OCI-LY7 (cell line): ENCODE measurements at regions not wholly inside any gene's neighbourhood (a gene's known extent, or its start where the extent isn't known, plus 50 kb on each side); places are given as distances from the start of the nearest gene placed in this dataset.

Experiments used
- BruUV-seq: library from RNA; stranded (reverse); fragments of 400-500 nt; replicated peaks from 2 replicates; lab custom pipeline; 2021; lab: Mats Ljungman, UMichigan
- CTCF ChIA-PET: fragments of 300-600 bp; sonication (Branson Sonifier 250); formaldehyde crosslinking; loops from one replicate; lab custom pipeline; 2022; ENCODE audit warnings: antibody characterized with exemption; ENCODE audit not compliant: unreplicated experiment; lab: Charles Lee
- POLR2A ChIA-PET: fragments of 300-600 bp; sonication (Branson Sonifier 250); formaldehyde crosslinking; loops from one replicate; lab custom pipeline; 2022; ENCODE audit warnings: antibody characterized with exemption; lab: Charles Lee
- DNase-seq: peaks from one replicate; pipeline ENCODE4 v3.0.0-alpha.2; 2015; ENCODE audit warnings: low spot score
- H2AFZ ChIP-seq: fragments of 200-600 bp; sonication (generic), shearing (Covaris generic); 2 replicates; pipeline ENCODE4 v1.6.1; 2014; ENCODE audit warnings: mild to moderate bottlenecking, antibody characterized with exemption, low read length, moderate library complexity
- H3K27ac ChIP-seq: fragments of 200-600 bp; sonication (generic); 2 replicates; pipeline ENCODE4 v1.5.1; 2014; ENCODE audit warnings: mixed run types, low read depth, mild to moderate bottlenecking, moderate library complexity, low read length, inconsistent platforms; ENCODE audit not compliant: poor library complexity, severe bottlenecking
- H3K36me3 ChIP-seq: fragments of 200-600 bp; sonication (generic); 2 replicates; pipeline ENCODE4 v1.6.1; 2014; ENCODE audit warnings: mild to moderate bottlenecking, antibody characterized with exemption, low read length, moderate library complexity, mixed read lengths; ENCODE audit not compliant: insufficient read depth
- H3K4me1 ChIP-seq: fragments of 200-600 bp; sonication (generic); 2 replicates; pipeline ENCODE4 v1.5.1; 2014; ENCODE audit warnings: mild to moderate bottlenecking, low read length; ENCODE audit not compliant: insufficient read depth, poor library complexity, severe bottlenecking
- H3K4me2 ChIP-seq: fragments of 200-600 bp; sonication (generic); 2 replicates; pipeline ENCODE4 v1.6.1; 2014; ENCODE audit warnings: mild to moderate bottlenecking, low read length
- H3K4me3 ChIP-seq: fragments of 200-600 bp; sonication (generic); 2 replicates; pipeline ENCODE4 v1.5.1; 2014; ENCODE audit warnings: mild to moderate bottlenecking, low read depth, low read length; ENCODE audit not compliant: poor library complexity, severe bottlenecking
- H3K79me2 ChIP-seq: fragments of 200-600 bp; sonication (generic); 2 replicates; pipeline ENCODE4 v1.6.1; 2016; ENCODE audit warnings: low read depth, mild to moderate bottlenecking, low read length, moderate library complexity, mixed read lengths; ENCODE audit not compliant: insufficient read depth
- H3K9me2 ChIP-seq: fragments of 200-600 bp; sonication (generic); 2 replicates; pipeline ENCODE4 v1.6.1; 2016; ENCODE audit warnings: mild to moderate bottlenecking, low read length, mixed read lengths; ENCODE audit not compliant: insufficient read depth
- H3K9me3 ChIP-seq: fragments of 200-600 bp; sonication (generic); 2 replicates; pipeline ENCODE4 v1.6.1; 2014; ENCODE audit warnings: mild to moderate bottlenecking, mixed run types, low read length, mixed read lengths
- H4K20me1 ChIP-seq: fragments of 200-600 bp; sonication (generic); 2 replicates; pipeline ENCODE4 v1.6.1; 2014; ENCODE audit warnings: mild to moderate bottlenecking, antibody characterized with exemption, low read length, moderate library complexity, mixed read lengths; ENCODE audit not compliant: insufficient read depth
- EZH2phosphoT487 ChIP-seq: fragments of 200-600 bp; sonication (generic); IDR thresholded peaks from 2 replicates; pipeline ENCODE4 v1.6.1; 2018; ENCODE audit warnings: low read depth, borderline replicate concordance, mild to moderate bottlenecking, mixed run types, antibody characterized with exemption, low read length, moderate library complexity, mixed read lengths
- intact Hi-C: fragments of 100-400 bp; cut with micrococcal nuclease; formaldehyde crosslinking; loops from one replicate; pipeline ENCODE4 v1.10.0; 2022; ENCODE audit not compliant: unreplicated experiment
- TF ChIP-seq, protein P1 (sequence below): fragments of 200-600 bp; sonication (generic); conservative IDR thresholded peaks from 2 replicates; pipeline ENCODE4 v1.5.1; 2014; ENCODE audit warnings: mild to moderate bottlenecking, antibody characterized with exemption, low read length, moderate library complexity, mixed read lengths

DNA sequence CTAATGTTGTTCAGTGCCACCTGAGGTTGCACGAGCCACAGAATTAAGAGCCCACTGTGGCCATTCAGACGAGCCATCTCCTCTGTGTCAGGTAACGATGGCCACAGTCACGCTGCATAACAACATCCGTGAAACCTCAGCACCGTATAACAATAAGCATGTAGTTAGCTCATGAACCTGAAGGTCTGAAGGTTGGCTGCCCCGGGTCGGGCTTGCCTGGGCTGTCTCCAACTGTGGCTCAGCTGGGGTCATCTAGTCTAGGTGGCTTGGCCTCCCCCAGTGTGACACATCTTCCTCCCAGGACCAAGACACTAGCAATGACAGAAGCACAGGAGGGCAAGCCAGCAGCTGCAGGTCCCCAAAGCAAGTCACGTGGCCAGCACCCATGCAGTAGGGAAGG is 258.0 kb downstream of the GLI2 start:
- Histone ChIP-seq H3K9me2 (no peaks in the 10 kb centered on the region), H3K9me3 (no peaks in the 10 kb centered on the region), H3K4me1 (no peaks in the 10 kb centered on the region), H3K4me3 (no peak overlapping the region), H2AFZ (no peak overlapping the region), H3K27ac (no peak overlapping the region), H3K4me2 (no peak overlapping the region), H3K36me3 (no peaks in the 10 kb centered on the region), H3K79me2 (no peaks in the 10 kb centered on the region), H4K20me1 (no peaks in the 10 kb centered on the region)
- DNase-seq, result no peak
- ChIA-PET CTCF (no interaction called here), POLR2A (no interaction called here)
- intact Hi-C loops, result no loop called here
- TF ChIP-seq EZH2phosphoT487, result no peak
- TF ChIP-seq, protein P1, sequence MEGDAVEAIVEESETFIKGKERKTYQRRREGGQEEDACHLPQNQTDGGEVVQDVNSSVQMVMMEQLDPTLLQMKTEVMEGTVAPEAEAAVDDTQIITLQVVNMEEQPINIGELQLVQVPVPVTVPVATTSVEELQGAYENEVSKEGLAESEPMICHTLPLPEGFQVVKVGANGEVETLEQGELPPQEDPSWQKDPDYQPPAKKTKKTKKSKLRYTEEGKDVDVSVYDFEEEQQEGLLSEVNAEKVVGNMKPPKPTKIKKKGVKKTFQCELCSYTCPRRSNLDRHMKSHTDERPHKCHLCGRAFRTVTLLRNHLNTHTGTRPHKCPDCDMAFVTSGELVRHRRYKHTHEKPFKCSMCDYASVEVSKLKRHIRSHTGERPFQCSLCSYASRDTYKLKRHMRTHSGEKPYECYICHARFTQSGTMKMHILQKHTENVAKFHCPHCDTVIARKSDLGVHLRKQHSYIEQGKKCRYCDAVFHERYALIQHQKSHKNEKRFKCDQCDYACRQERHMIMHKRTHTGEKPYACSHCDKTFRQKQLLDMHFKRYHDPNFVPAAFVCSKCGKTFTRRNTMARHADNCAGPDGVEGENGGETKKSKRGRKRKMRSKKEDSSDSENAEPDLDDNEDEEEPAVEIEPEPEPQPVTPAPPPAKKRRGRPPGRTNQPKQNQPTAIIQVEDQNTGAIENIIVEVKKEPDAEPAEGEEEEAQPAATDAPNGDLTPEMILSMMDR, result no peak
- no TSS peak for BruUV-seq

DNA sequence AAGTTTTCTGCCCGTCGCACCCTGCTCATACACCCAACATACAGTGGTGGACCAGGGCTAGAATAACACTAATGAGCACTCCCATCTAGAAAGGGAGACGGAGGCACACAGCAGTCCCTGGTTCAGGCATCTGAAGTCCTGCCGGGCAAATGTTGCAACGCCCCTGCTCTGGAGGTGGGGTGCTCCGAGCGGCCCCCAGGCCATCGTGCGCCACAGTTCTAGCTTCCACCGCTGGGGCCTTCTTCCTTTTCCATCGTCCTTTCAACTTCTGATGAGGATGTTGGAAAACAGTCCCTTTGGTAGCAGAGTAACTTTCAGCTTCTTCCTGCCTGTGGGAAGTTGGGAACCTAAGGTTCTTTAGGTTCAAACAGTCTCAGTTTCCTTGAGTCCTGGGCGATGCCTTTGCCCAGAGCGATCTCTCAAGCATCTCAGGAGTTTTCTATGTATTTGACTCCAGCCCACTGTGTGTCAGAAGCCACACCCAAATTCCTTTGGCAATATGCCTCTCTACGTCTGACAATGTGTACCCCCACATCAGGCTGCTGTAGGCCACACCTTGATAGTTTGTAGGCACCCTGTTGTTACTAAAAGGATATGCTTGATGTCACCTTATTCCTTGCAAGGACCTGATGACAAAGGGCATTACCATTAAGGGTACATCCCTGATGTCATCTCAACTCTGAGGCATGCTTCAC is 258.8 kb downstream of the GLI2 start:
- H3K4me3 ChIP-seq, result no peak overlapping the region
- no peaks in the 10 kb centered on the region for H4K20me1 ChIP-seq
- no peaks in the 10 kb centered on the region for H3K4me1 ChIP-seq
- ChIA-PET CTCF (no interaction called here), POLR2A (no interaction called here)
- no peaks in the 10 kb centered on the region for H3K36me3 ChIP-seq
- intact Hi-C loops, result no loop called here
- H3K9me2 ChIP-seq, result no peaks in the 10 kb centered on the region
- H3K4me2 ChIP-seq, result no peak overlapping the region
- DNase-seq, result no peak
- no peak for TF ChIP-seq EZH2phosphoT487
- TF ChIP-seq, protein P1, result no peak
- H3K9me3 ChIP-seq, result no peaks in the 10 kb centered on the region
- H3K27ac ChIP-seq, result no peak overlapping the region
- H2AFZ ChIP-seq, result no peak overlapping the region
- H3K79me2 ChIP-seq, result no peaks in the 10 kb centered on the region
- BruUV-seq, result no TSS peak

DNA sequence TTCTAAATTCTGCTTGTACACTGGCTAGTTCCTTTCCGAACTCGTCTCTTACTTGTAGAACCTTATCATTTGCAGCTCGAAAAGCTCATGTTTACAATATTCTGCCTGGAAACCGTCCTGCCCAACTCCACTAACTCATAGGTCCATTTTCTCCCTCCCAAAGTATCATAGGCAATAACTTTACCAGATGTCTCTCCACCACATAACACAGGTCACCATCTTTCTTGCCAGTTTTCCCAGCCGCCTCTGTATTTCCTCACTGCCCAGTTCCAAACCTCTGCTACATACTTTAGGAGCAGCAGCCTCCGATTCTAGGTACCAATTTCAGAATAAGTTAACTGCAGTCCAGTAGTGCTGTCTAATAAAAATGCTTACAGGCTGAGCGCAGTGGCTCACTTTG is 259.5 kb downstream of the GLI2 start:
- Histone ChIP-seq H3K4me2 (no peak overlapping the region), H3K9me2 (no peaks in the 10 kb centered on the region), H3K79me2 (no peaks in the 10 kb centered on the region), H3K27ac (no peak overlapping the region), H3K4me1 (no peaks in the 10 kb centered on the region), H3K9me3 (no peaks in the 10 kb centered on the region), H3K36me3 (no peaks in the 10 kb centered on the region), H4K20me1 (no peaks in the 10 kb centered on the region), H2AFZ (no peak overlapping the region), H3K4me3 (no peak overlapping the region)
- TF ChIP-seq, protein P1, result no peak
- TF ChIP-seq EZH2phosphoT487, result no peak
- BruUV-seq, result no TSS peak
- DNase-seq, result no peak
- intact Hi-C loops, result no loop called here
- CTCF ChIA-PET, result no interaction called here
- POLR2A ChIA-PET, result no interaction called here
